ENCODE measurements at regions not wholly inside any gene's neighbourhood (a gene's known extent, or its start where the extent isn't known, plus 50 kb on each side); places are given as distances from the start of the nearest gene placed in this dataset.

GRCh38 chr3:3335903-3336302 lies 156.4 kb upstream of the CRBN start:
- Histone ChIP-seq H3K27ac (no peak overlapping the region), H3K36me3 (no peaks in the 10 kb centered on the region), H3K4me1 (no peaks in the 10 kb centered on the region), H3K4me3 (no peak overlapping the region), H3K9me3 (no peaks in the 10 kb centered on the region), H3K27me3 (no peaks in the 10 kb centered on the region)
- ATAC-seq (no peak), DNase-seq (no peak)
- TF ChIP-seq CTCF (IDR thresholded peaks at IDR 0.05) = no peak
- intact Hi-C loops (cut with DNase I) = no loop called here
- 79 to 85% methylated on average over 1 of the region's 1 CpG for WGBS, 2 donors

- ATAC-seq (no peak), DNase-seq (no peak)
- 75 to 76% methylated on average over 4 of the region's 4 CpGs for WGBS, 2 donors
- intact Hi-C loops (cut with DNase I) = no loop called here
- no peak overlapping the region for H3K27ac ChIP-seq
- H3K4me3 ChIP-seq = no peak overlapping the region
- H3K4me1 ChIP-seq = no peaks in the 10 kb centered on the region
- no peaks in the 10 kb centered on the region for H3K9me3 ChIP-seq
- no peak for TF ChIP-seq CTCF (IDR thresholded peaks at IDR 0.05)
- no peaks in the 10 kb centered on the region for H3K27me3 ChIP-seq
- no peaks in the 10 kb centered on the region for H3K36me3 ChIP-seq
Measured at GRCh38 chr3:3334491-3334890, 155.0 kb upstream of the CRBN start.

GRCh38 chr3:3333571-3333970 lies 154.1 kb upstream of the CRBN start:
- Histone ChIP-seq H3K27me3 (no peaks in the 10 kb centered on the region), H3K4me3 (no peak overlapping the region), H3K27ac (no peak overlapping the region), H3K36me3 (no peaks in the 10 kb centered on the region), H3K4me1 (no peaks in the 10 kb centered on the region), H3K9me3 (no peaks in the 10 kb centered on the region)
- no peak for TF ChIP-seq CTCF (IDR thresholded peaks at IDR 0.05)
- ATAC-seq (no peak), DNase-seq (no peak)
- intact Hi-C loops (cut with DNase I) = no loop called here
- WGBS, 2 donors = 56% methylated on average over 2 of the region's 2 CpGs

GRCh38 chr3:3316521-3316920 lies 137.0 kb upstream of the CRBN start:
- DNase-seq (no peak), ATAC-seq (no peak)
- Histone ChIP-seq H3K27ac (no peak overlapping the region), H3K36me3 (no peaks in the 10 kb centered on the region), H3K9me3 (peaks cover 0 to 10% (median 0%) of the 10 kb centered on the region in 11 donors), H3K4me1 (no peaks in the 10 kb centered on the region), H3K4me3 (no peak overlapping the region), H3K27me3 (no peaks in the 10 kb centered on the region)
- no peak for TF ChIP-seq CTCF (IDR thresholded peaks at IDR 0.05)
- 34 to 46% methylated on average over 3 of the region's 3 CpGs for WGBS, 2 donors
- intact Hi-C loops (cut with DNase I) = no loop called here

- intact Hi-C loops (cut with DNase I) = no loop called here
- Histone ChIP-seq H3K27me3 (no peaks in the 10 kb centered on the region), H3K36me3 (no peaks in the 10 kb centered on the region), H3K9me3 (peaks cover 0 to 10% (median 0%) of the 10 kb centered on the region in 11 donors), H3K4me1 (no peaks in the 10 kb centered on the region), H3K4me3 (no peak overlapping the region), H3K27ac (no peak overlapping the region)
- no peak for TF ChIP-seq CTCF (IDR thresholded peaks at IDR 0.05)
- DNase-seq (no peak), ATAC-seq (no peak)
- WGBS, 2 donors = 83% methylated on average over 7 of the region's 7 CpGs
Measured at GRCh38 chr3:3315846-3316245, 136.4 kb upstream of the CRBN start.
